ENCODE measurements at regions not wholly inside any gene's neighbourhood (a gene's known extent, or its start where the extent isn't known, plus 50 kb on each side); places are given as distances from the start of the nearest gene placed in this dataset.

DNA sequence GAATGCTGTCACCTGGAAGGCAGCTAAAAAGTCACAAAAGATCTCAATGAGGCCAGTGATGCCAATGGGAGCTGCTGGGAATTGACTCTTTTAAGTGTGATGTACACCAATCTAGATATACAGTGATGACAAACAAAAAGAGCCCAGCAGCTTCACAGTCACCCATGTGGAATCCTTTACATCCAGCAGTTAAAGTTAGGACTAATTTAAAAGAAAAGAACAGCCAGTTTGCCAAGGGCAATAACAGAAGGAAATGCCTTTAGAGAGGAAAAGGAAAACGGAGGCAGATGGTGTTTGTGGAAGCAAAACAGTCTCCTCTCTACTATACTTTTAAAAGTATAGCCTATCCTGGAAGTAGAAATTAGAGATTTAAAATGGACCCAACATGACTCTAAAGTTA is 873.5 kb downstream of the EPHA7 start:
- Histone ChIP-seq H3K4me3 (ENCODE audit: extremely low read depth in 1 of 4, insufficient read depth in 2 of 4, low read depth in 3 of 4, low read length in 4 of 4) (no peak overlapping the region), H3K56ac (replicated peaks; ENCODE audit: insufficient read length, low read depth, low read length) (no peak overlapping the region), H4K8ac (ENCODE audit: extremely low read depth, insufficient read depth, low read length) (no peak overlapping the region), H2AK5ac (ENCODE audit: low read depth, low read length) (no peak overlapping the region), H3K23me2 (ENCODE audit: low read depth, low read length) (no peaks in the 10 kb centered on the region), H2BK12ac (ENCODE audit: low read depth, low read length) (no peak overlapping the region), H2AFZ (ENCODE audit: low read length) (no peak overlapping the region), H3K4me2 (ENCODE audit: insufficient read depth in 1 of 2, low read depth in 2 of 2, low read length in 2 of 2) (no peak overlapping the region), H2BK5ac (ENCODE audit: low read depth, low read length) (no peak overlapping the region), H4K91ac (replicated peaks; ENCODE audit: insufficient read length, low read length) (no peak overlapping the region), H3K9me3 (ENCODE audit: insufficient read depth in 2 of 2, low read depth in 1 of 2, low read length in 1 of 2) (no peaks in the 10 kb centered on the region), H3K18ac (ENCODE audit: extremely low read depth, low read length) (no peak overlapping the region), H2BK20ac (ENCODE audit: low read length) (no peak overlapping the region), H3K36me3 (ENCODE audit: control insufficient read depth in 2 of 4, insufficient read depth in 4 of 4, low read length in 3 of 4) (no peaks in the 10 kb centered on the region), H3K4ac (replicated peaks; ENCODE audit: insufficient read length, low read depth, low read length) (no peak overlapping the region), H3K9ac (replicated peaks in 1 of 4; ENCODE audit: extremely low read depth in 1 of 4, low read depth in 3 of 4, low read length in 3 of 4) (no peak overlapping the region), H3K27me3 (replicated peaks in 1 of 4; ENCODE audit: control insufficient read depth in 3 of 4, extremely low read depth in 1 of 4, insufficient read depth in 3 of 4, low read length in 3 of 4) (no peaks in the 10 kb centered on the region), H3K27ac (ENCODE audit: low read depth, low read length) (no peak overlapping the region), H4K20me1 (replicated peaks in 1 of 2; ENCODE audit: control insufficient read depth in 1 of 2, insufficient read depth in 2 of 2, low read length in 2 of 2) (no peaks in the 10 kb centered on the region), H2BK120ac (replicated peaks; ENCODE audit: low read depth, low read length) (no peak overlapping the region), H3K4me1 (replicated peaks in 1 of 4; ENCODE audit: control insufficient read depth in 3 of 4, insufficient read depth in 4 of 4, low read length in 3 of 4) (no peaks in the 10 kb centered on the region), H4K5ac (ENCODE audit: insufficient read length, low read depth, low read length) (no peak overlapping the region), H2BK15ac (ENCODE audit: low read length) (no peak overlapping the region), H3K79me1 (ENCODE audit: low read depth, low read length) (no peaks in the 10 kb centered on the region), H3K14ac (ENCODE audit: insufficient read length) (no peak overlapping the region), H3K23ac (ENCODE audit: insufficient read length) (no peak overlapping the region), H3K79me2 (ENCODE audit: control insufficient read depth in 1 of 2, insufficient read depth in 2 of 2, low read length in 2 of 2) (no peaks in the 10 kb centered on the region)
- ChIA-PET POLR2A (ENCODE audit: partially characterized antibody) (no interaction called here), CTCF (ENCODE audit: partially characterized antibody) (interaction anchor here (0.7 kb wide), 1 partner anchor 644 kb away, joined by 3 read pairs; no protein-coding TSS in a partner anchor)
- FAIRE-seq = no peak
- no peak for DNase-seq (ENCODE audit: low read depth in 1 of 2, low spot score in 2 of 2)
- 64% methylated on average over 1 of the region's 1 CpG; no CpG with 5 or more reads in 1 of the 2 experiments for WGBS, 2 experiments (ENCODE audit: extremely low coverage in 1 of 2, insufficient coverage in 1 of 2, insufficient read length in 1 of 2, insufficient replicate concordance in 2 of 2, low coverage in 1 of 2, low lambda C conversion rate in 2 of 2, missing lambda C conversion rate in 1 of 2)
- TF ChIP-seq CBX8 (IDR thresholded peaks at IDR 0.05; ENCODE audit: borderline replicate concordance, low read depth, low read length) = no peak
- TF ChIP-seq SIN3A (conservative IDR thresholded peaks at IDR 0.05 in 1 of 2, IDR thresholded peaks at IDR 0.05 in 1 of 2; ENCODE audit: low read depth in 1 of 2, low read length in 2 of 2) = no peak
- TF ChIP-seq TCF12 (IDR thresholded peaks at IDR 0.05; ENCODE audit: low read depth, low read length) = no peak
- no peak for TF ChIP-seq CHD1 (IDR thresholded peaks at IDR 0.05; ENCODE audit: low read depth, low read length)
- TF ChIP-seq CREB1 (IDR thresholded peaks at IDR 0.05) = no peak
- TF ChIP-seq, protein P1, sequence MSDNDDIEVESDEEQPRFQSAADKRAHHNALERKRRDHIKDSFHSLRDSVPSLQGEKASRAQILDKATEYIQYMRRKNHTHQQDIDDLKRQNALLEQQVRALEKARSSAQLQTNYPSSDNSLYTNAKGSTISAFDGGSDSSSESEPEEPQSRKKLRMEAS (IDR thresholded peaks at IDR 0.05) = no peak
- TF ChIP-seq CHD2 (IDR thresholded peaks at IDR 0.05; ENCODE audit: low read length) = no peak
- TF ChIP-seq TBP (IDR thresholded peaks at IDR 0.05; ENCODE audit: low read depth, low read length) = no peak
- no peak for TF ChIP-seq SP1 (IDR thresholded peaks at IDR 0.05; ENCODE audit: low read depth, low read length)
- no peak for TF ChIP-seq RAD21 (IDR thresholded peaks at IDR 0.05 in 1 of 2, conservative IDR thresholded peaks at IDR 0.05 in 1 of 2; ENCODE audit: low read depth in 2 of 2, low read length in 2 of 2)
- no peak for TF ChIP-seq JUND (IDR thresholded peaks at IDR 0.05; ENCODE audit: low read length)
- TF ChIP-seq SAP30 (IDR thresholded peaks at IDR 0.05; ENCODE audit: insufficient read depth, insufficient replicate concordance, low read length) = no peak
- TF ChIP-seq KDM1A (IDR thresholded peaks at IDR 0.05; ENCODE audit: borderline replicate concordance, low read length) = no peak

All from H1 (cell line).